ENCODE measurements at regions not wholly inside any gene's neighbourhood (a gene's known extent, or its start where the extent isn't known, plus 50 kb on each side); places are given as distances from the start of the nearest gene placed in this dataset.

DNA sequence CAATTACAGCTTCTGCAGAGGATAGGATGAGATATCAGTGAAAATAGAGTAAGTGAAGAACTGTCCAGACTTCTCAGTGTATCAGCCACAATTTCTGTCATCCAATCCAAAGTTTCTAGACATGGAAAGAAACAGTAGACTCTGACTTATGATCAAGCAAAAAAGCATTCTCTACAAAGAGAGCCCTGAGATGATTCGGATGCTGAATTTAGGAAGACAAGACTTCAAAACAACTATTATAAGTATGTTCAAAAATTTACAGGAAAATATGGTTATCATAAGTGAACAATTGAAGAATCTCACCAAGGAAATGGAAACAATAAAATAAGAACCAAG lies 238.2 kb upstream of the IRS2 start:
- 0 out of 2 replicates have a peak overlapping the region, but pooled peaks have one; percentile 16 for H2AFZ ChIP-seq
- no peak overlapping the region for H3K4me3 ChIP-seq
- peaks cover 1% of the 10 kb centered on the region for H3K27me3 Mint-ChIP-seq (ENCODE audit: insufficient read depth, low read depth, poor library complexity)
- no peaks in the 10 kb centered on the region for H4K20me1 ChIP-seq (replicated peaks; ENCODE audit: insufficient read depth)
- H3K36me3 Mint-ChIP-seq (ENCODE audit: low read depth): no peaks in the 10 kb centered on the region
- no peak overlapping the region for H3K4me2 ChIP-seq
- DNase-seq (ENCODE audit: low spot score): no peak
- H3K9me2 ChIP-seq (ENCODE audit: insufficient read depth): peaks cover 18% of the 10 kb centered on the region; the same call in 1 of the 2 replicates
- ATAC-seq: no peak
- no peaks in the 10 kb centered on the region for H3K36me3 ChIP-seq (ENCODE audit: insufficient read depth)
- H3K4me1 ChIP-seq (ENCODE audit: insufficient read depth): no peaks in the 10 kb centered on the region
- no peak overlapping the region for H3K4me3 Mint-ChIP-seq
- no peaks in the 10 kb centered on the region for H3K79me2 ChIP-seq (replicated peaks; ENCODE audit: insufficient read depth)
- H3K4me1 Mint-ChIP-seq: peaks cover 9% of the 10 kb centered on the region
- no peak overlapping the region for H3K27ac ChIP-seq (ENCODE audit: low read depth)
- H3K27ac Mint-ChIP-seq: no peak overlapping the region
- TF ChIP-seq, protein P1, sequence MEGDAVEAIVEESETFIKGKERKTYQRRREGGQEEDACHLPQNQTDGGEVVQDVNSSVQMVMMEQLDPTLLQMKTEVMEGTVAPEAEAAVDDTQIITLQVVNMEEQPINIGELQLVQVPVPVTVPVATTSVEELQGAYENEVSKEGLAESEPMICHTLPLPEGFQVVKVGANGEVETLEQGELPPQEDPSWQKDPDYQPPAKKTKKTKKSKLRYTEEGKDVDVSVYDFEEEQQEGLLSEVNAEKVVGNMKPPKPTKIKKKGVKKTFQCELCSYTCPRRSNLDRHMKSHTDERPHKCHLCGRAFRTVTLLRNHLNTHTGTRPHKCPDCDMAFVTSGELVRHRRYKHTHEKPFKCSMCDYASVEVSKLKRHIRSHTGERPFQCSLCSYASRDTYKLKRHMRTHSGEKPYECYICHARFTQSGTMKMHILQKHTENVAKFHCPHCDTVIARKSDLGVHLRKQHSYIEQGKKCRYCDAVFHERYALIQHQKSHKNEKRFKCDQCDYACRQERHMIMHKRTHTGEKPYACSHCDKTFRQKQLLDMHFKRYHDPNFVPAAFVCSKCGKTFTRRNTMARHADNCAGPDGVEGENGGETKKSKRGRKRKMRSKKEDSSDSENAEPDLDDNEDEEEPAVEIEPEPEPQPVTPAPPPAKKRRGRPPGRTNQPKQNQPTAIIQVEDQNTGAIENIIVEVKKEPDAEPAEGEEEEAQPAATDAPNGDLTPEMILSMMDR (conservative IDR thresholded peaks at IDR 0.05; ENCODE audit: low read depth in 2 of 2): no peak
- TF ChIP-seq, protein P2, sequence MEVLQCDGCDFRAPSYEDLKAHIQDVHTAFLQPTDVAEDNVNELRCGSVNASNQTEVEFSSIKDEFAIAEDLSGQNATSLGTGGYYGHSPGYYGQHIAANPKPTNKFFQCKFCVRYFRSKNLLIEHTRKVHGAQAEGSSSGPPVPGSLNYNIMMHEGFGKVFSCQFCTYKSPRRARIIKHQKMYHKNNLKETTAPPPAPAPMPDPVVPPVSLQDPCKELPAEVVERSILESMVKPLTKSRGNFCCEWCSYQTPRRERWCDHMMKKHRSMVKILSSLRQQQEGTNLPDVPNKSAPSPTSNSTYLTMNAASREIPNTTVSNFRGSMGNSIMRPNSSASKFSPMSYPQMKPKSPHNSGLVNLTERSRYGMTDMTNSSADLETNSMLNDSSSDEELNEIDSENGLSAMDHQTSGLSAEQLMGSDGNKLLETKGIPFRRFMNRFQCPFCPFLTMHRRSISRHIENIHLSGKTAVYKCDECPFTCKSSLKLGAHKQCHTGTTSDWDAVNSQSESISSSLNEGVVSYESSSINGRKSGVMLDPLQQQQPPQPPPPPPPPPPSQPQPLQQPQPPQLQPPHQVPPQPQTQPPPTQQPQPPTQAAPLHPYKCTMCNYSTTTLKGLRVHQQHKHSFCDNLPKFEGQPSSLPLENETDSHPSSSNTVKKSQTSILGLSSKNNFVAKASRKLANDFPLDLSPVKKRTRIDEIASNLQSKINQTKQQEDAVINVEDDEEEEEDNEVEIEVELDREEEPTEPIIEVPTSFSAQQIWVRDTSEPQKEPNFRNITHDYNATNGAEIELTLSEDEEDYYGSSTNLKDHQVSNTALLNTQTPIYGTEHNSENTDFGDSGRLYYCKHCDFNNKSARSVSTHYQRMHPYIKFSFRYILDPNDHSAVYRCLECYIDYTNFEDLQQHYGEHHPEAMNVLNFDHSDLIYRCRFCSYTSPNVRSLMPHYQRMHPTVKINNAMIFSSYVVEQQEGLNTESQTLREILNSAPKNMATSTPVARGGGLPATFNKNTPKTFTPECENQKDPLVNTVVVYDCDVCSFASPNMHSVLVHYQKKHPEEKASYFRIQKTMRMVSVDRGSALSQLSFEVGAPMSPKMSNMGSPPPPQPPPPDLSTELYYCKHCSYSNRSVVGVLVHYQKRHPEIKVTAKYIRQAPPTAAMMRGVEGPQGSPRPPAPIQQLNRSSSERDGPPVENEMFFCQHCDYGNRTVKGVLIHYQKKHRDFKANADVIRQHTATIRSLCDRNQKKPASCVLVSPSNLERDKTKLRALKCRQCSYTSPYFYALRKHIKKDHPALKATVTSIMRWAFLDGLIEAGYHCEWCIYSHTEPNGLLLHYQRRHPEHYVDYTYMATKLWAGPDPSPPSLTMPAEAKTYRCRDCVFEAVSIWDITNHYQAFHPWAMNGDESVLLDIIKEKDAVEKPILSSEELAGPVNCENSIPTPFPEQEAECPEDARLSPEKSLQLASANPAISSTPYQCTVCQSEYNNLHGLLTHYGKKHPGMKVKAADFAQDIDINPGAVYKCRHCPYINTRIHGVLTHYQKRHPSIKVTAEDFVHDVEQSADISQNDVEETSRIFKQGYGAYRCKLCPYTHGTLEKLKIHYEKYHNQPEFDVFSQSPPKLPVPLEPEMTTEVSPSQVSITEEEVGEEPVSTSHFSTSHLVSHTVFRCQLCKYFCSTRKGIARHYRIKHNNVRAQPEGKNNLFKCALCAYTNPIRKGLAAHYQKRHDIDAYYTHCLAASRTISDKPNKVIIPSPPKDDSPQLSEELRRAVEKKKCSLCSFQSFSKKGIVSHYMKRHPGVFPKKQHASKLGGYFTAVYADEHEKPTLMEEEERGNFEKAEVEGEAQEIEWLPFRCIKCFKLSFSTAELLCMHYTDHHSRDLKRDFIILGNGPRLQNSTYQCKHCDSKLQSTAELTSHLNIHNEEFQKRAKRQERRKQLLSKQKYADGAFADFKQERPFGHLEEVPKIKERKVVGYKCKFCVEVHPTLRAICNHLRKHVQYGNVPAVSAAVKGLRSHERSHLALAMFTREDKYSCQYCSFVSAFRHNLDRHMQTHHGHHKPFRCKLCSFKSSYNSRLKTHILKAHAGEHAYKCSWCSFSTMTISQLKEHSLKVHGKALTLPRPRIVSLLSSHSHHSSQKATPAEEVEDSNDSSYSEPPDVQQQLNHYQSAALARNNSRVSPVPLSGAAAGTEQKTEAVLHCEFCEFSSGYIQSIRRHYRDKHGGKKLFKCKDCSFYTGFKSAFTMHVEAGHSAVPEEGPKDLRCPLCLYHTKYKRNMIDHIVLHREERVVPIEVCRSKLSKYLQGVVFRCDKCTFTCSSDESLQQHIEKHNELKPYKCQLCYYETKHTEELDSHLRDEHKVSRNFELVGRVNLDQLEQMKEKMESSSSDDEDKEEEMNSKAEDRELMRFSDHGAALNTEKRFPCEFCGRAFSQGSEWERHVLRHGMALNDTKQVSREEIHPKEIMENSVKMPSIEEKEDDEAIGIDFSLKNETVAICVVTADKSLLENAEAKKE (CRISPR knock-in tag; IDR thresholded peaks at IDR 0.05): no peak
- TF ChIP-seq STAT1 (IDR thresholded peaks at IDR 0.05; ENCODE audit: unreplicated experiment): no peak
- TF ChIP-seq EZH2phosphoT487 (IDR thresholded peaks at IDR 0.05; ENCODE audit: unreplicated experiment): no peak
- TF ChIP-seq, protein P3, sequence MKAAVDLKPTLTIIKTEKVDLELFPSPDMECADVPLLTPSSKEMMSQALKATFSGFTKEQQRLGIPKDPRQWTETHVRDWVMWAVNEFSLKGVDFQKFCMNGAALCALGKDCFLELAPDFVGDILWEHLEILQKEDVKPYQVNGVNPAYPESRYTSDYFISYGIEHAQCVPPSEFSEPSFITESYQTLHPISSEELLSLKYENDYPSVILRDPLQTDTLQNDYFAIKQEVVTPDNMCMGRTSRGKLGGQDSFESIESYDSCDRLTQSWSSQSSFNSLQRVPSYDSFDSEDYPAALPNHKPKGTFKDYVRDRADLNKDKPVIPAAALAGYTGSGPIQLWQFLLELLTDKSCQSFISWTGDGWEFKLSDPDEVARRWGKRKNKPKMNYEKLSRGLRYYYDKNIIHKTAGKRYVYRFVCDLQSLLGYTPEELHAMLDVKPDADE (IDR thresholded peaks at IDR 0.05): no peak
- no peak for TF ChIP-seq ZNF331 (CRISPR knock-in tag; IDR thresholded peaks at IDR 0.05; ENCODE audit: low read depth)
- TF ChIP-seq, protein P4, sequence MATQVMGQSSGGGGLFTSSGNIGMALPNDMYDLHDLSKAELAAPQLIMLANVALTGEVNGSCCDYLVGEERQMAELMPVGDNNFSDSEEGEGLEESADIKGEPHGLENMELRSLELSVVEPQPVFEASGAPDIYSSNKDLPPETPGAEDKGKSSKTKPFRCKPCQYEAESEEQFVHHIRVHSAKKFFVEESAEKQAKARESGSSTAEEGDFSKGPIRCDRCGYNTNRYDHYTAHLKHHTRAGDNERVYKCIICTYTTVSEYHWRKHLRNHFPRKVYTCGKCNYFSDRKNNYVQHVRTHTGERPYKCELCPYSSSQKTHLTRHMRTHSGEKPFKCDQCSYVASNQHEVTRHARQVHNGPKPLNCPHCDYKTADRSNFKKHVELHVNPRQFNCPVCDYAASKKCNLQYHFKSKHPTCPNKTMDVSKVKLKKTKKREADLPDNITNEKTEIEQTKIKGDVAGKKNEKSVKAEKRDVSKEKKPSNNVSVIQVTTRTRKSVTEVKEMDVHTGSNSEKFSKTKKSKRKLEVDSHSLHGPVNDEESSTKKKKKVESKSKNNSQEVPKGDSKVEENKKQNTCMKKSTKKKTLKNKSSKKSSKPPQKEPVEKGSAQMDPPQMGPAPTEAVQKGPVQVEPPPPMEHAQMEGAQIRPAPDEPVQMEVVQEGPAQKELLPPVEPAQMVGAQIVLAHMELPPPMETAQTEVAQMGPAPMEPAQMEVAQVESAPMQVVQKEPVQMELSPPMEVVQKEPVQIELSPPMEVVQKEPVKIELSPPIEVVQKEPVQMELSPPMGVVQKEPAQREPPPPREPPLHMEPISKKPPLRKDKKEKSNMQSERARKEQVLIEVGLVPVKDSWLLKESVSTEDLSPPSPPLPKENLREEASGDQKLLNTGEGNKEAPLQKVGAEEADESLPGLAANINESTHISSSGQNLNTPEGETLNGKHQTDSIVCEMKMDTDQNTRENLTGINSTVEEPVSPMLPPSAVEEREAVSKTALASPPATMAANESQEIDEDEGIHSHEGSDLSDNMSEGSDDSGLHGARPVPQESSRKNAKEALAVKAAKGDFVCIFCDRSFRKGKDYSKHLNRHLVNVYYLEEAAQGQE (IDR thresholded peaks at IDR 0.05; ENCODE audit: unreplicated experiment): no peak
- no peak for TF ChIP-seq NANOG (IDR thresholded peaks at IDR 0.05; ENCODE audit: borderline replicate concordance)
- TF ChIP-seq JUNB (IDR thresholded peaks at IDR 0.05; ENCODE audit: unreplicated experiment): no peak
- TF ChIP-seq CREB1 (CRISPR knock-in tag; IDR thresholded peaks at IDR 0.05; ENCODE audit: low read depth): no peak
- no peak for TF ChIP-seq ZNF114 (CRISPR knock-in tag; IDR thresholded peaks at IDR 0.05)
- TF ChIP-seq POLR2AphosphoS5 (IDR thresholded peaks at IDR 0.05; ENCODE audit: low read depth): no peak
- no peak for TF ChIP-seq EZH2 (IDR thresholded peaks at IDR 0.05; ENCODE audit: low read depth, unreplicated experiment)
- no peaks in the 10 kb centered on the region for H3K27me3 ChIP-seq (ENCODE audit: insufficient read depth)
- no peaks in the 10 kb centered on the region for H3F3A ChIP-seq (replicated peaks; ENCODE audit: low read depth)
- no peaks in the 10 kb centered on the region for H3K9me3 Mint-ChIP-seq
